B cell (primary cell): ENCODE measurements at regions not wholly inside any gene's neighbourhood (a gene's known extent, or its start where the extent isn't known, plus 50 kb on each side); places are given as distances from the start of the nearest gene placed in this dataset.

Experiments used
- ATAC-seq: fragments of 200-7000 bp; cut with Tn5 transposase; one replicate; pipeline ENCODE4 v1.10.0; 2021; ENCODE audit warnings: low read depth, mild to moderate bottlenecking, moderate number of reproducible peaks, moderate library complexity
- CTCF ChIA-PET: fragments of 350-600 bp; sonication (Branson Sonifier 250); formaldehyde crosslinking; loops from one replicate; lab custom pipeline; 2021; ENCODE audit warnings: antibody characterized with exemption, inconsistent platforms; lab: Charles Lee
- POLR2A ChIA-PET: fragments of 350-600 bp; sonication (Branson Sonifier 250); formaldehyde crosslinking; loops from one replicate; lab custom pipeline; 2021; ENCODE audit warnings: antibody characterized with exemption; lab: Charles Lee
- DNase-seq: peaks from one replicate; pipeline ENCODE4 v3.0.0; 2013
- H2AFZ ChIP-seq: 2 replicates; pipeline ENCODE4 v1.6.1; 2012; ENCODE audit warnings: mild to moderate bottlenecking, low read depth, low read length; ENCODE audit not compliant: insufficient read depth, poor library complexity, severe bottlenecking
- H3K27ac ChIP-seq, 2 donors: 1 replicate in 1 of 2; 2 replicates in 1 of 2; pipeline ENCODE4 v1.5.1; 2012 to 2013; ENCODE audit warnings: low read length in 2 of 2, mild to moderate bottlenecking in 2 of 2, moderate library complexity in 1 of 2
- H3K27me3 ChIP-seq, 4 experiments: fragments of 200-600 bp in 1 of 4; sonication (generic) in 1 of 4; replicated peaks in 1 of 4; 1 replicate in 2 of 4; 2 replicates in 2 of 4; pipeline versions ENCODE4 v1.6.1 to v1.7.0; 2013 to 2016; ENCODE audit warnings: low read length in 3 of 4, mild to moderate bottlenecking in 2 of 4, mixed read lengths in 1 of 4, moderate library complexity in 1 of 4; ENCODE audit not compliant: insufficient read depth in 4 of 4, control insufficient read depth in 3 of 4; ENCODE audit errors: control extremely low read depth in 1 of 4
- H3K36me3 ChIP-seq, 2 experiments: replicated peaks in 1 of 2; 1 replicate in 1 of 2; 2 replicates in 1 of 2; pipeline versions ENCODE4 v1.6.1 to v1.7.1; 2013; ENCODE audit warnings: low read length in 1 of 2; ENCODE audit not compliant: insufficient read depth in 2 of 2, control insufficient read depth in 1 of 2; ENCODE audit errors: control extremely low read depth in 1 of 2, extremely low read depth in 1 of 2
- H3K4me1 ChIP-seq, 2 donors: fragments of 200-600 bp in 1 of 2; sonication (generic) in 1 of 2; 1 replicate in 1 of 2; 2 replicates in 1 of 2; pipeline versions ENCODE4 v1.5.1 to v1.6.1; 2013 to 2017; ENCODE audit warnings: low read length in 2 of 2; ENCODE audit not compliant: control insufficient read depth in 2 of 2, insufficient read depth in 2 of 2
- H3K4me2 ChIP-seq: replicated peaks from 2 replicates; pipeline ENCODE3; 2012; ENCODE audit warnings: mild to moderate bottlenecking, low read depth, low read length; ENCODE audit not compliant: poor library complexity, severe bottlenecking
- H3K4me3 ChIP-seq, 5 experiments: fragments of 200-600 bp in 1 of 5; sonication (generic) in 1 of 5; 1 replicate in 3 of 5; 2 replicates in 2 of 5; pipeline versions ENCODE4 v1.5.1 to v1.7.0; 2011 to 2016; ENCODE audit warnings: low read length in 4 of 5, mild to moderate bottlenecking in 4 of 5, low read depth in 2 of 5, control low read depth in 1 of 5, moderate library complexity in 1 of 5; ENCODE audit not compliant: insufficient read depth in 1 of 5; ENCODE audit errors: control extremely low read depth in 1 of 5, extremely low read depth in 1 of 5
- H3K79me2 ChIP-seq: fragments of 200-600 bp; sonication (generic); one replicate; pipeline ENCODE4 v1.6.0; 2016; ENCODE audit warnings: low read length; ENCODE audit not compliant: control insufficient read depth, insufficient read depth
- H3K9ac ChIP-seq: fragments of 200-600 bp; sonication (generic); 2 replicates; pipeline ENCODE4 v1.6.1; 2017; ENCODE audit warnings: mild to moderate bottlenecking, low read length, moderate library complexity
- H3K9me3 ChIP-seq, 3 donors: one replicate each; pipeline versions ENCODE4 v1.6.1 to v1.7.1; 2013; ENCODE audit warnings: low read length in 2 of 3; ENCODE audit not compliant: control insufficient read depth in 2 of 3, insufficient read depth in 1 of 3; ENCODE audit errors: control extremely low read depth in 1 of 3
- H4K20me1 ChIP-seq: 2 replicates; pipeline ENCODE4 v1.6.0; 2012; ENCODE audit warnings: mild to moderate bottlenecking, low read length; ENCODE audit not compliant: insufficient read depth, control insufficient read depth, poor library complexity, severe bottlenecking
- H3K27ac Mint-ChIP-seq: one replicate; pipeline ENCODE4 v1.8.0; 2021; ENCODE audit warnings: mixed read lengths
- H3K27me3 Mint-ChIP-seq: one replicate; pipeline ENCODE4 v1.8.0; 2021; ENCODE audit warnings: mixed read lengths
- H3K4me1 Mint-ChIP-seq: one replicate; pipeline ENCODE4 v1.8.0; 2021; ENCODE audit warnings: mixed read lengths
- H3K4me3 Mint-ChIP-seq: one replicate; pipeline ENCODE4 v1.8.0; 2021; ENCODE audit warnings: mixed read lengths
- H3K9me3 Mint-ChIP-seq: one replicate; pipeline ENCODE4 v1.8.0; 2022; ENCODE audit warnings: mixed read lengths; ENCODE audit not compliant: insufficient read depth
- CTCF ChIP-seq: fragments of 200-600 bp; IDR thresholded peaks from one replicate; pipeline ENCODE4 v1.8.0; 2022; ENCODE audit warnings: antibody characterized with exemption, mild to moderate bottlenecking
- EZH2 ChIP-seq: IDR thresholded peaks from 2 replicates; pipeline ENCODE4 v1.6.1; 2012; ENCODE audit warnings: borderline replicate concordance, low read depth, mild to moderate bottlenecking, moderate library complexity, low read length; ENCODE audit not compliant: insufficient read depth, poor library complexity, severe bottlenecking
- WGBS: methylation state at CpG from one replicate; pipeline ENCODE4 v1.1.5; 2013; ENCODE audit warnings: missing lambda C conversion rate; ENCODE audit not compliant: insufficient coverage; 5-methylcytosine and 5-hydroxymethylcytosine counted together
- intact Hi-C: fragments of 100-400 bp; cut with micrococcal nuclease; formaldehyde crosslinking; loops from one replicate; pipeline ENCODE4 v1.10.0; 2022

- WGBS = no CpG with 5 or more reads among the region's 1 CpG
- no peak overlapping the region for H3K4me3 Mint-ChIP-seq
- peaks cover 26% of the 10 kb centered on the region for H3K27me3 Mint-ChIP-seq
- CTCF ChIA-PET = no interaction called here
- Histone ChIP-seq H3K36me3 (no peaks in the 10 kb centered on the region), H3K9ac (no peak overlapping the region), H3K4me3 (no peak overlapping the region), H3K4me1 (no peaks in the 10 kb centered on the region), H3K4me2 (no peak overlapping the region), H3K79me2 (no peaks in the 10 kb centered on the region), H4K20me1 (no peaks in the 10 kb centered on the region), H3K27me3 (peaks cover 0 to 4% (median 0%) of the 10 kb centered on the region in 4 experiments), H3K27ac (no peak overlapping the region), H3K9me3 (no peaks in the 10 kb centered on the region), H2AFZ (no peak overlapping the region)
- ATAC-seq (no peak), DNase-seq (no peak)
- POLR2A ChIA-PET = no interaction called here
- intact Hi-C loops = no loop called here
- H3K27ac Mint-ChIP-seq = no peak overlapping the region
- H3K4me1 Mint-ChIP-seq = no peaks in the 10 kb centered on the region
- H3K9me3 Mint-ChIP-seq = no peaks in the 10 kb centered on the region
- TF ChIP-seq EZH2 (no peak), CTCF (no peak)
Observed at GRCh38 chr1:230501849-230502248, 75.7 kb upstream of the PGBD5 start.

- H3K9ac ChIP-seq = no peak overlapping the region
- CTCF ChIA-PET = no interaction called here
- peaks cover 0 to 4% (median 0%) of the 10 kb centered on the region in 4 experiments for H3K27me3 ChIP-seq
- H3K4me2 ChIP-seq = no peak overlapping the region
- no peak for TF ChIP-seq EZH2
- TF ChIP-seq CTCF = no peak
- H3K4me3 ChIP-seq = no peak overlapping the region
- DNase-seq (no peak), ATAC-seq (no peak)
- 100% methylated on average over 2 of the region's 2 CpGs for WGBS
- no peaks in the 10 kb centered on the region for H4K20me1 ChIP-seq
- H3K36me3 ChIP-seq = no peaks in the 10 kb centered on the region
- Mint-ChIP-seq H3K9me3 (no peaks in the 10 kb centered on the region), H3K4me1 (no peaks in the 10 kb centered on the region), H3K27me3 (peaks cover 26% of the 10 kb centered on the region), H3K27ac (no peak overlapping the region), H3K4me3 (no peak overlapping the region)
- POLR2A ChIA-PET = no interaction called here
- H3K79me2 ChIP-seq = no peaks in the 10 kb centered on the region
- H3K4me1 ChIP-seq = no peaks in the 10 kb centered on the region
- no peak overlapping the region for H3K27ac ChIP-seq
- H2AFZ ChIP-seq = no peak overlapping the region
- no peaks in the 10 kb centered on the region for H3K9me3 ChIP-seq
- intact Hi-C loops = no loop called here
Observed at GRCh38 chr1:230501242-230501641, 75.1 kb upstream of the PGBD5 start.
